DMS 273 (cell line): ENCODE measurements at regions not wholly inside any gene's neighbourhood (a gene's known extent, or its start where the extent isn't known, plus 50 kb on each side); places are given as distances from the start of the nearest gene placed in this dataset.
"Not testable (repeated sequence)": the region's sequence is repeated elsewhere in the genome, so short reads cannot be mapped to it uniquely, and the experiment has no call there.

Source experiments
- DNase-seq: peaks from one replicate; lab custom pipeline; 2025; ENCODE audit not compliant: unreplicated experiment; lab: John Stamatoyannopoulos, UW

GRCh38 chr21:38095220-38095619 lies 161.6 kb upstream of the KCNJ15 start:
- no peak for DNase-seq

- DNase-seq: no peak
Observed at GRCh38 chr21:38097789-38098188, 159.0 kb upstream of the KCNJ15 start.

- DNase-seq: no peak
Observed at GRCh38 chr21:38112219-38112789, 144.5 kb upstream of the KCNJ15 start.

- no peak for DNase-seq
Observed at GRCh38 chr21:38114717-38115333, 142.0 kb upstream of the KCNJ15 start.

GRCh38 chr21:38115870-38116269 lies 140.9 kb upstream of the KCNJ15 start:
- DNase-seq: no peak

GRCh38 chr21:38119793-38120192 lies 137.0 kb upstream of the KCNJ15 start:
- DNase-seq: no peak

- not testable (repeated sequence) for DNase-seq
Observed at GRCh38 chr21:38120679-38120983, 136.2 kb upstream of the KCNJ15 start.

- DNase-seq: no peak
Observed at GRCh38 chr21:38120984-38121855, 135.6 kb upstream of the KCNJ15 start.

- no peak for DNase-seq
Observed at GRCh38 chr21:38121888-38122720, 134.7 kb upstream of the KCNJ15 start.

GRCh38 chr21:38123626-38124025 lies 133.2 kb upstream of the KCNJ15 start:
- DNase-seq: no peak

GRCh38 chr21:38126666-38127303 lies 130.0 kb upstream of the KCNJ15 start:
- peak; percentile 86 for DNase-seq

GRCh38 chr21:38129711-38130110 lies 127.1 kb upstream of the KCNJ15 start:
- no peak for DNase-seq

GRCh38 chr21:38133240-38133639 lies 123.6 kb upstream of the KCNJ15 start:
- DNase-seq: no peak

- no peak for DNase-seq
Observed at GRCh38 chr21:38134084-38134873, 122.5 kb upstream of the KCNJ15 start.

GRCh38 chr21:38136201-38136600 lies 120.6 kb upstream of the KCNJ15 start:
- DNase-seq: no peak

- DNase-seq: peak; percentile 32
Observed at GRCh38 chr21:38139380-38140168, 117.2 kb upstream of the KCNJ15 start.

GRCh38 chr21:38140207-38140903 lies 116.4 kb upstream of the KCNJ15 start:
- peak; percentile 59 for DNase-seq

GRCh38 chr21:38142224-38142623 lies 114.6 kb upstream of the KCNJ15 start:
- peak; percentile 12 for DNase-seq

- no peak for DNase-seq
Observed at GRCh38 chr21:38144193-38144592, 112.6 kb upstream of the KCNJ15 start.
